ENCODE measurements at regions not wholly inside any gene's neighbourhood (a gene's known extent, or its start where the extent isn't known, plus 50 kb on each side); places are given as distances from the start of the nearest gene placed in this dataset.

- Histone ChIP-seq H3K14ac (ENCODE audit: insufficient read length) (no peak overlapping the region), H3K23ac (ENCODE audit: insufficient read length) (no peak overlapping the region), H3K56ac (replicated peaks; ENCODE audit: insufficient read length, low read depth, low read length) (no peak overlapping the region), H3K27ac (ENCODE audit: low read depth, low read length) (no peak overlapping the region), H4K91ac (replicated peaks; ENCODE audit: insufficient read length, low read length) (no peak overlapping the region), H2BK20ac (ENCODE audit: low read length) (no peak overlapping the region), H3K4me1 (replicated peaks in 1 of 4; ENCODE audit: control insufficient read depth in 3 of 4, insufficient read depth in 4 of 4, low read length in 3 of 4) (peaks cover 0 to 14% (median 7%) of the 10 kb centered on the region in 4 experiments; a peak in 6 of 7 replicates), H2BK5ac (ENCODE audit: low read depth, low read length) (no peak overlapping the region), H2BK15ac (ENCODE audit: low read length) (no peak overlapping the region), H2BK12ac (ENCODE audit: low read depth, low read length) (no peak overlapping the region; the same call in 1 of the 2 replicates), H4K5ac (ENCODE audit: insufficient read length, low read depth, low read length) (no peak overlapping the region), H3K79me1 (ENCODE audit: low read depth, low read length) (no peaks in the 10 kb centered on the region), H2AFZ (ENCODE audit: low read length) (no peak overlapping the region), H2AK5ac (ENCODE audit: low read depth, low read length) (no peak overlapping the region), H3K23me2 (ENCODE audit: low read depth, low read length) (peaks cover 10% of the 10 kb centered on the region; the same call in 1 of the 2 replicates), H2BK120ac (replicated peaks; ENCODE audit: low read depth, low read length) (no peak overlapping the region), H3K4ac (replicated peaks; ENCODE audit: insufficient read length, low read depth, low read length) (no peak overlapping the region), H4K8ac (ENCODE audit: extremely low read depth, insufficient read depth, low read length) (no peak overlapping the region), H3K79me2 (ENCODE audit: control insufficient read depth in 1 of 2, insufficient read depth in 2 of 2, low read length in 2 of 2) (no peaks in the 10 kb centered on the region), H3K36me3 (ENCODE audit: control insufficient read depth in 2 of 4, insufficient read depth in 4 of 4, low read length in 3 of 4) (no peaks in the 10 kb centered on the region), H3K4me3 (ENCODE audit: extremely low read depth in 1 of 4, insufficient read depth in 2 of 4, low read depth in 3 of 4, low read length in 4 of 4) (no peak overlapping the region), H3K27me3 (replicated peaks in 1 of 4; ENCODE audit: control insufficient read depth in 3 of 4, extremely low read depth in 1 of 4, insufficient read depth in 3 of 4, low read length in 3 of 4) (peaks cover 7 to 30% (median 22%) of the 10 kb centered on the region in 4 experiments; a peak in 6 of 7 replicates), H3K9me3 (ENCODE audit: insufficient read depth in 2 of 2, low read depth in 1 of 2, low read length in 1 of 2) (no peaks in the 10 kb centered on the region), H3K4me2 (ENCODE audit: insufficient read depth in 1 of 2, low read depth in 2 of 2, low read length in 2 of 2) (no peak overlapping the region), H3K18ac (ENCODE audit: extremely low read depth, low read length) (no peak overlapping the region), H3K9ac (replicated peaks in 1 of 4; ENCODE audit: extremely low read depth in 1 of 4, low read depth in 3 of 4, low read length in 3 of 4) (no peak overlapping the region), H4K20me1 (replicated peaks in 1 of 2; ENCODE audit: control insufficient read depth in 1 of 2, insufficient read depth in 2 of 2, low read length in 2 of 2) (no peaks in the 10 kb centered on the region)
- 79% methylated on average over 4 of the region's 4 CpGs; no CpG with 5 or more reads in 1 of the 2 experiments for WGBS, 2 experiments (ENCODE audit: extremely low coverage in 1 of 2, insufficient coverage in 1 of 2, insufficient read length in 1 of 2, insufficient replicate concordance in 2 of 2, low coverage in 1 of 2, low lambda C conversion rate in 2 of 2, missing lambda C conversion rate in 1 of 2)
- ChIA-PET POLR2A (ENCODE audit: partially characterized antibody) (interaction anchor here (0.6 kb wide), 1 partner anchor 21 kb away, joined by 3 read pairs; no protein-coding TSS in a partner anchor), CTCF (ENCODE audit: partially characterized antibody) (interaction anchor here (0.9 to 13.7 kb wide), 4 partner anchors 10 to 127 kb away, joined by 3 to 147 read pairs (median 4); no protein-coding TSS in a partner anchor)
- TF ChIP-seq, protein P1, sequence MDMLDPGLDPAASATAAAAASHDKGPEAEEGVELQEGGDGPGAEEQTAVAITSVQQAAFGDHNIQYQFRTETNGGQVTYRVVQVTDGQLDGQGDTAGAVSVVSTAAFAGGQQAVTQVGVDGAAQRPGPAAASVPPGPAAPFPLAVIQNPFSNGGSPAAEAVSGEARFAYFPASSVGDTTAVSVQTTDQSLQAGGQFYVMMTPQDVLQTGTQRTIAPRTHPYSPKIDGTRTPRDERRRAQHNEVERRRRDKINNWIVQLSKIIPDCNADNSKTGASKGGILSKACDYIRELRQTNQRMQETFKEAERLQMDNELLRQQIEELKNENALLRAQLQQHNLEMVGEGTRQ (IDR thresholded peaks at IDR 0.05; ENCODE audit: low read length), result no peak
- TF ChIP-seq MAFK (IDR thresholded peaks at IDR 0.05; ENCODE audit: low read depth, low read length), result no peak
- TF ChIP-seq JUN (IDR thresholded peaks at IDR 0.05; ENCODE audit: low read depth, low read length), result no peak
- TF ChIP-seq CHD2 (IDR thresholded peaks at IDR 0.05; ENCODE audit: low read length), result no peak
- no peak for TF ChIP-seq POU5F1 (IDR thresholded peaks at IDR 0.05; ENCODE audit: low read depth, low read length)
- TF ChIP-seq ASH2L (IDR thresholded peaks at IDR 0.05; ENCODE audit: low read length), result no peak
- no peak for TF ChIP-seq TAF7 (optimal IDR thresholded peaks at IDR 0.05; ENCODE audit: borderline replicate concordance, low read depth, low read length)
- no peak for TF ChIP-seq BCL11A (IDR thresholded peaks at IDR 0.05; ENCODE audit: low read depth in 2 of 2, low read length in 2 of 2)
- TF ChIP-seq SP4 (IDR thresholded peaks at IDR 0.05; ENCODE audit: low read length), result no peak
- no peak for TF ChIP-seq PHF8 (conservative IDR thresholded peaks at IDR 0.05; ENCODE audit: low read depth, low read length)
- TF ChIP-seq CEBPB (IDR thresholded peaks at IDR 0.05; ENCODE audit: low read depth, low read length), result no peak
- no peak for TF ChIP-seq EP300 (IDR thresholded peaks at IDR 0.05; ENCODE audit: borderline replicate concordance in 1 of 2, low read depth in 2 of 2, low read length in 2 of 2)
- no peak for TF ChIP-seq KDM4A (IDR thresholded peaks at IDR 0.05; ENCODE audit: low read depth, low read length, severe bottlenecking)
- no peak for DNase-seq (ENCODE audit: low read depth in 1 of 2, low spot score in 2 of 2)
- FAIRE-seq, result no peak
These were observed 69.4 kb upstream of the TNRC6C start for GRCh38 chr17:77889135-77889505.
